HG03520 (cell line): ENCODE measurements at regions not wholly inside any gene's neighbourhood (a gene's known extent, or its start where the extent isn't known, plus 50 kb on each side); places are given as distances from the start of the nearest gene placed in this dataset.

Experiments used
- ATAC-seq: cut with Tn5 transposase; IDR thresholded peaks from one replicate; pipeline ENCODE4 v1.9.1; 2021; ENCODE audit warnings: mild to moderate bottlenecking, moderate library complexity; ENCODE audit not compliant: unreplicated experiment

DNA sequence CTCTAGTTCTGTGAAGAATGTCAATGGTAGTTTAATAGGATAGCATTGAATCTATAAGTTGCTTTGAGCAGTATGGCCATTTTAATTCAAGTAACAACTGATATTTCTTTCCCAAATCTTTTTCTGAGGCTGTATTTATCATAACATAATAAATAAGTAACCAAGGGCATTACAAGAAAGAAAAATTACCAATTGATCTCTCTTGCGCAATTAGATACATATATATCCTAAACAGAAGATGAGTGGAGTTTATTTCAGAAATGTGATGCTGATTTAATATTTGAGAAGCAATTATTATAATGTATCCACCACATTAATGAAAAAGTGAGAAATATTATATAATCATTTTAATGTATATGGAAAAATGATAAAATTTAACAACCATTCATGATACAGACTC, 802.5 kb upstream of the AGA start:
- ATAC-seq = no peak

DNA sequence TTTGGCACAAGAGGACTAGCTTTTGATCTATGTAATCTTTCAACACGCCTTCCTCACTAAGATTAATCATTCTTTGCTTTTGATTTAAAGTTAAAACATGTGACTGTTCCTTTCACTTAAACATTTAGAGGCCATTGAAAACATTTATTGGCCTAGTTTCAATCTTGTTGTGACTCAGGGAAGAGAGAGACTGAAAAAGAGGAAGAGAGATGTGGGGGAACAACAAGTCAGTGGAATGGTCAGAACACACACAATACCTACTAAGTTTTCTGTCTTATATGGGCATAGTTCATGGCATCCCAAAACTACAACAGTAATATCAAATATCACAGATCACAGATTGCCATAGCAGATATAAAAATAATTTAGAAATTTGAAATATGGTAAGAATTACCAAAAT, 812.9 kb upstream of the AGA start:
- ATAC-seq = no peak

- ATAC-seq = no peak
Measured at GRCh38 chr4:178258603-178259002, 816.4 kb upstream of the AGA start.

GRCh38 chr4:178259566-178259965, 817.3 kb upstream of the AGA start:
- ATAC-seq = no peak

DNA sequence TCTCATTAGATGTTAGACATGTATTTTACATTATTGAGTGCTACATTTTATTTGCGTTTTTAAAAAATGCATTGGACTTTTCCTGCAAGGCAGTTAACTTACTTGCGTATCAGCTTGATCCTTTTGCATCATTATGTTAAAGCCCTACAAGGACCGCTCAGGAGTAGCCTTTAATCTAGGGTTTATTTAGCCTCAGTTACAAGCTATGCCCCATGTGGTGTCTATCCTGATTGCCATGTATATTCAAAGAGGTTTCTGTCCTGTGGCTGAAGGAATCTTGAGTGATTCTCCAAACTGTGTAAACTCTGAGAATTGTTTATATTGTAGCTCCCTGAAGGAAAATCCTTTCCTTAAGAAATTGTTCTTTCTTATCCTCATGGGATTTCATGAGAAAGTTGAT, 821.8 kb upstream of the AGA start:
- ATAC-seq = no peak

- ATAC-seq = no peak
Measured at GRCh38 chr4:178271386-178271785, 829.1 kb upstream of the AGA start.

DNA sequence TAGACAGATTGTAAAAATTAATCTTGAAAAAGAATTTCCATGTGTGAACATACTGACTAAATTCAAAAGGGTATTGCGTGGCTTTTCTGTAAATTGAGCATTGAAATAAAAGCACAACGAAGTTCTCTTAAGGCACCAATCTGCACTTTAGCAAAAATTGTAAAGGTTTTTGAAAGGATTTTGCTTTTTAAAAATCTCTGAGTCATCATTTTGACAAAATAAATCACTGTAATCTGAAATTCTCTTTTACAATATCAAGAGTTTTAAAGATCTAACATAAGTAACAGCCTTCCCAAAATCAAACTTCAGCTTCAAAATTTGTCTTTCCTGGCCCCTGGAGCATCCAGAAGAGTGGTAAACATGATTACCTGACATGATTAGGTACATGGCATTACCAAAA, 830.9 kb upstream of the AGA start:
- ATAC-seq = no peak

- no peak for ATAC-seq
Measured at GRCh38 chr4:178275671-178276360, 833.6 kb upstream of the AGA start.

GRCh38 chr4:178280362-178280761, 838.1 kb upstream of the AGA start:
- ATAC-seq = no peak

DNA sequence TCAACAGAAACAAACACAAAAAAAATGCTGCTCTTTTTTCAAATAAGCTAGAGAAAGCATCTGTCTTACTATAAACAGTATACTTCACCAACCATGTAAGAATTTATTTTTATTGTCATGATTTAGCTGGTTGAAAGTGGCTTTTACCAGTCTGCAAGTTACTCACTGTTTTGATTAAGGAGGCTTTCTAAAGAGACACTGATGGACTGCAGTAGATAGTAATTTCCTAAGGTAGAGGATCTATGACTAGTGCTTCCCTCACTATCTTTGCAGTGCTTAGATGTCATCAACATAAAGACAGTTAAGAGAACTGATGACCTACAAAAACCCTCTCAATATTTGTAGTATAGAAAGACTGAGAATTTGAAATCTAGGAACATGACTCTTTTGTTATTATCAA, 846.2 kb upstream of the AGA start:
- no peak for ATAC-seq

- ATAC-seq = no peak
Measured at GRCh38 chr4:178293601-178294000, 851.4 kb upstream of the AGA start.

- ATAC-seq = no peak
Measured at GRCh38 chr4:178296669-178297068, 854.4 kb upstream of the AGA start.

DNA sequence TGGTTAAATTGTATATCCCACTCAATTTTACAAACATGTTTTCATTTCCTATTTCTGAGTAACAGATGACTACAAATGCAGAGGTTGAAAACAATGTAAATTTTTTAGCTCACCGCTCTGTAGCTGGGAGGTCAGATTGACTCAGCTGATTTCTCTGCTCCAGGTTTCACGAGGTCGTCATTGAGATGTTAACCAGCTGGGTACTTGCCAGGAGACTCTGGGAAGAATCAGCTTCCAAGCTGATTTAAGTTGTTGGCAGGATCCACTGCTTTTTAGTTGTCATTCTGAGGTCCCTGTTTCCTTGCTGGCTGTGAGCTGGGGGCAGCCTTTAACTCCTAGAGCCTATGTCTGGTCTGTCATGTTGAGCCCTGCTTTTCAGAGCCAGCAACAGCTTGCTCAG, 864.3 kb upstream of the AGA start:
- ATAC-seq = no peak

- no peak for ATAC-seq
Measured at GRCh38 chr4:178309890-178310289, 867.7 kb upstream of the AGA start.

DNA sequence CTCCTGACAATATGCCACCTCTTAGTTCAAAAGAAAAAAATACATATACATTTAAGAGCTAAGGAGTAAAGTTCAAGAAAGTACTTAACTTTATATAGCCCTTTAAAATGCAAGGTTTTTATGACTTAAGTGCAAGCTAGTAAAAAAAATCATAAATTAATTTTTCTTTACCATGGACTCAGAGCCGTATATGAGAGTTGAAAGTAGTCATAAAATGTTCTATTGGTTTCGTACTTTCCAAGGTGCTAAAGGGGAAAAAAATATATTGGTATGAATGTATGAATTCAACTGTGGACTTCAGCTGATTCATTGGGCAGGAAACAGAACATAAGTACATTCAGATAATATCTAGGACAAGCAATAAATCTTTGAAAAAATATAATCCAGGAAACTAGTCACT, 869.8 kb upstream of the AGA start:
- no peak for ATAC-seq

DNA sequence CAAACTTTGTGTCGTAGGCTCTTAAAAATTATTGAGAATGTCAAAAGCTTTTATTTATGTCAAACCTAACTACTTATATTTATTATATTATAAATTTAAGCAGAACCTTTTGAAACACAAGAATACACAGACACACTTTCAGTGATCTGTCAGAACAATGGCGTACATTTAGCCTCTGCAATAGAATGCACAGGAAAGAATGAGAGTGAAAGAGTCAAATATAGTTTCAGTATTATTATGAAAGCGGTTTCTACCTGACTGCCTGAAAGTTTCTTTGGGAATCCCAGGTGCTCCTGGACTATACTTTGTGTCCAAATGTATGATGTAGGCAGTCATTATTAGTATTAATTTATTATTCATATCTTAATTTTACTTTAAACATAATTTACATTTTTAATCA, 872.0 kb upstream of the AGA start:
- ATAC-seq = no peak

- ATAC-seq = no peak
Measured at GRCh38 chr4:178316211-178316610, 874.0 kb upstream of the AGA start.

DNA sequence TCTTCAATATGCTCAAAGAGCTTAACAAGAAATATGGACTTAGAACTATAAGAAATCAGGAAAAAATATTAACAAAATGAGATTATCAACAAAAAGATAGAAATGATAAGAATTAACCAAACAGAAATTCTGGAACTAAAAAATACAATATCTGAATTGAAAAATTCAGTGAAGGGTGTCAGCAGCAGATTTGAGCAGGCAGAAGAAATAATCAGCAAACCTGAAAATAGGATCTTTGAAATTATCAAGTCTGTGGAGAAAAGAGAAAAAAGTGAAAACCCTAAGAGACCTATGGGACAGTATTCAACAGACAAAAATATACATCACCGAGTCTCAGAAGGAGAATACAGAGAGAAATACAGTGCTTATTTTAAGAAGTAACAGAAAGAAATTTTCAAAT, 877.8 kb upstream of the AGA start:
- no peak for ATAC-seq

DNA sequence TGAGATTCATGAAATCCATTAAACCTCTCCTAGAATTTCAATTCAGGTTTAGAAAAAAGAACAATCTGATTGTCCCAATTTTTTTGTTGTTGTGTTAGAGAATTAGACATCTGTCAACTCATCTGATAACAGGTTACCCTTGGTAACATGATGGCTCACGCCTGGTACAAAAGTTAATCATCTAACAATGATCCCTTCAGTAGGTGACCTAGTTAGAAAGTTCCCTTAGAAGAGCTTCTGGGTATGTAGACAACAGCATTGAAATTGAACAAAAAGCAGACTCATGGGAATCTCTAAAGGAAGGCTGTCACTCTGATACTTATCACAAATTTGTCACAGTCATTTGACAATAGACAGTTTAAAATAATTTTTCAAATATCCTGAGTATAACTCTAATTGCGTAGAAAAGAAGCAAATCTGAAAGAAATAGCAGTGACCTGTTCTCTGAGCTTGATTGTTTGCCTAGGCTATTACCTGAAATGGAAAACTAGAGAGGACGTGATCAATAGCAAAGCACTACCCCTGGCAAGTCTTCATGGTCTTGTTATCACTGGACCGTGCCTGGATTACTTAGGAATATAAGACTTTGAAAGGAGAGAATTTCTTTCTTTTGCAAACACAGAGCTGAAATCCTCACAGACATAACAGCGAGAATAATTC, 880.4 kb upstream of the AGA start:
- ATAC-seq = no peak

- no peak for ATAC-seq
Measured at GRCh38 chr4:178329226-178329872, 887.1 kb upstream of the AGA start.

- no peak for ATAC-seq
Measured at GRCh38 chr4:178333355-178333754, 891.1 kb upstream of the AGA start.

DNA sequence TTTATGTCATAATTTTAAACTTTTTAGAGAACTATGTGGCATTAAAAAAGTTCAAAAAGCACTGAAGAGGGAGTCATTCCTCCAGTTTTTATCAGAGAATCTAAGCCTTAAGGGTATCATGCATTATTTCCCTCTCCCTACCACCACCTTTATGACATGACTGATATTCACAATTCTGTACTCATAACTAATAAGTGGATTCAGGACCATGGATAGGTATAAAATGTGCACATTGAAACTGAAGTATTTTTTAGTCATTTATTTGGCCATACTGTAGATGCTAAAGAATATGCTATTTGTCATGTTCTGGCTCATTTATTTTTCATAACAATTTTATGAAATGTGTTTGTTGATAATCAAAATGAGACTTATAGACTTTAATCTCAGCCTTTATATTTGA, 897.5 kb upstream of the AGA start:
- no peak for ATAC-seq
